OCI-LY3 (cell line): ENCODE measurements at regions not wholly inside any gene's neighbourhood (a gene's known extent, or its start where the extent isn't known, plus 50 kb on each side); places are given as distances from the start of the nearest gene placed in this dataset.

Experiments used
- EZH2phosphoT487 ChIP-seq: fragments of 200-600 bp; shearing (Covaris generic); IDR thresholded peaks from 2 replicates; pipeline ENCODE4 v1.6.1; 2018; ENCODE audit warnings: antibody characterized with exemption, mixed run types, low read depth
- TF ChIP-seq, protein P1 (sequence below): fragments of 200-600, 300-600 bp; sonication (generic); IDR thresholded peaks from 2 replicates; pipeline ENCODE4 v1.5.1; 2014; ENCODE audit warnings: antibody characterized with exemption, low read length, low read depth

DNA sequence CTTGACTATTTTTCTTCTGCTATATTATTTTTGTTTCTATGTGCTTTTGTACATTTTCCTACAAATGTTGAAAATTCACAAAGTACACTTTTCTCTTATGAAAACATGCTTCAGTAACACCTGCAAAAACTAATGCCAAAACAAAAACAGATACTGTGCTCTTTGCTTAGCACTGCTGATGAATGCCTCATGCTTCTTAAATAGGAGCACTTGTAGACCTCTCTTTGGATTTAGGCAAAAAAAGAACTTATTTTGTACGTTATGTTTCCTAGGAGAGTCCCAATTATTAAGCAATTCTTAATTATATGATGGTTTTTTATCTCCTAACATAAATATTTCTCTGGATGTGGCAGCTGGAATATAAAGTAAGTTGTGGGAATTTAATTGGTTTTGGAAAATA lies 285.0 kb upstream of the ARSJ start:
- TF ChIP-seq, protein P1, sequence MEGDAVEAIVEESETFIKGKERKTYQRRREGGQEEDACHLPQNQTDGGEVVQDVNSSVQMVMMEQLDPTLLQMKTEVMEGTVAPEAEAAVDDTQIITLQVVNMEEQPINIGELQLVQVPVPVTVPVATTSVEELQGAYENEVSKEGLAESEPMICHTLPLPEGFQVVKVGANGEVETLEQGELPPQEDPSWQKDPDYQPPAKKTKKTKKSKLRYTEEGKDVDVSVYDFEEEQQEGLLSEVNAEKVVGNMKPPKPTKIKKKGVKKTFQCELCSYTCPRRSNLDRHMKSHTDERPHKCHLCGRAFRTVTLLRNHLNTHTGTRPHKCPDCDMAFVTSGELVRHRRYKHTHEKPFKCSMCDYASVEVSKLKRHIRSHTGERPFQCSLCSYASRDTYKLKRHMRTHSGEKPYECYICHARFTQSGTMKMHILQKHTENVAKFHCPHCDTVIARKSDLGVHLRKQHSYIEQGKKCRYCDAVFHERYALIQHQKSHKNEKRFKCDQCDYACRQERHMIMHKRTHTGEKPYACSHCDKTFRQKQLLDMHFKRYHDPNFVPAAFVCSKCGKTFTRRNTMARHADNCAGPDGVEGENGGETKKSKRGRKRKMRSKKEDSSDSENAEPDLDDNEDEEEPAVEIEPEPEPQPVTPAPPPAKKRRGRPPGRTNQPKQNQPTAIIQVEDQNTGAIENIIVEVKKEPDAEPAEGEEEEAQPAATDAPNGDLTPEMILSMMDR = no peak
- no peak for TF ChIP-seq EZH2phosphoT487
